GM12872 (cell line): ENCODE measurements at regions not wholly inside any gene's neighbourhood (a gene's known extent, or its start where the extent isn't known, plus 50 kb on each side); places are given as distances from the start of the nearest gene placed in this dataset.

Source experiments
- TF ChIP-seq, protein P1 (sequence below): IDR thresholded peaks from 3 replicates; pipeline ENCODE4 v1.5.1; 2011; ENCODE audit warnings: low read depth, mild to moderate bottlenecking, low read length, moderate library complexity; ENCODE audit not compliant: insufficient read depth

DNA sequence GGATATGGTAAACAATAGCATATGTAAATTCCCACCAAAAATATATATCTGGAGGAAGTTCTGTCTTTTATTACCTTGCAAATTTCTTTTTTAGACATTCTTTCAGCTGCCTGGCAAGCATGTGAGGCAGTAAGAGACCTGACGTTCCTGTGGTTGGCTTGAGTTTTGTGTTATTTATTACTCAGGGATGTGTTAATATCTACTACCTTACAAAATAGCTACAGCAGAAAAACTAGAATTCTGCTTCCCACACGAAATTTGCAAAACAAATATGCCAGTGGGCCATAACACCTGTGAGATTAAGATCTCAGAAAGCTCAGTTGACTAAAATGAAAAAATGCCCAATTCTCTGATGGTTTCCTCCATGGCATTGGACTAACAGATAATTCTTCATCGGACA is 274.2 kb downstream of the TMEM167A start:
- TF ChIP-seq, protein P1, sequence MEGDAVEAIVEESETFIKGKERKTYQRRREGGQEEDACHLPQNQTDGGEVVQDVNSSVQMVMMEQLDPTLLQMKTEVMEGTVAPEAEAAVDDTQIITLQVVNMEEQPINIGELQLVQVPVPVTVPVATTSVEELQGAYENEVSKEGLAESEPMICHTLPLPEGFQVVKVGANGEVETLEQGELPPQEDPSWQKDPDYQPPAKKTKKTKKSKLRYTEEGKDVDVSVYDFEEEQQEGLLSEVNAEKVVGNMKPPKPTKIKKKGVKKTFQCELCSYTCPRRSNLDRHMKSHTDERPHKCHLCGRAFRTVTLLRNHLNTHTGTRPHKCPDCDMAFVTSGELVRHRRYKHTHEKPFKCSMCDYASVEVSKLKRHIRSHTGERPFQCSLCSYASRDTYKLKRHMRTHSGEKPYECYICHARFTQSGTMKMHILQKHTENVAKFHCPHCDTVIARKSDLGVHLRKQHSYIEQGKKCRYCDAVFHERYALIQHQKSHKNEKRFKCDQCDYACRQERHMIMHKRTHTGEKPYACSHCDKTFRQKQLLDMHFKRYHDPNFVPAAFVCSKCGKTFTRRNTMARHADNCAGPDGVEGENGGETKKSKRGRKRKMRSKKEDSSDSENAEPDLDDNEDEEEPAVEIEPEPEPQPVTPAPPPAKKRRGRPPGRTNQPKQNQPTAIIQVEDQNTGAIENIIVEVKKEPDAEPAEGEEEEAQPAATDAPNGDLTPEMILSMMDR = no peak

DNA sequence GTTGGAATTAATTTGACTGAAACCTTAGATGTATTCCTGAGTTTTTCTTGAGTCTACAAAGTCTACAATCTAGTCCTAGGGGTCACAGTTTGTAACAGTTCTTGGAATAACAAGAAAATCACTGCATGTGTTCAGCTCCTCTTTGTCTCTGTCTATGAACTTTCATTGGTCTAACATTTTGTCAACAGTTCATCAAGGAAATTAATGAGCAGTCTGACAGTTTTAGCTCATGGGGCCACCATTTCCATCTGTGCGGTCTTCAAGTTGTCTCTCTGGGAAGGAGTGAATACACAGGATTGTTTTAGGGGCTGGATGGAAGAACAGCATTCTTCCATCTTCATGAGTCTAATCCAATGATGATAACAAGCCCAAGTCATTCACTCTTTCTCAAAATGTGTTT is 276.4 kb downstream of the TMEM167A start:
- TF ChIP-seq, protein P1 = no peak

DNA sequence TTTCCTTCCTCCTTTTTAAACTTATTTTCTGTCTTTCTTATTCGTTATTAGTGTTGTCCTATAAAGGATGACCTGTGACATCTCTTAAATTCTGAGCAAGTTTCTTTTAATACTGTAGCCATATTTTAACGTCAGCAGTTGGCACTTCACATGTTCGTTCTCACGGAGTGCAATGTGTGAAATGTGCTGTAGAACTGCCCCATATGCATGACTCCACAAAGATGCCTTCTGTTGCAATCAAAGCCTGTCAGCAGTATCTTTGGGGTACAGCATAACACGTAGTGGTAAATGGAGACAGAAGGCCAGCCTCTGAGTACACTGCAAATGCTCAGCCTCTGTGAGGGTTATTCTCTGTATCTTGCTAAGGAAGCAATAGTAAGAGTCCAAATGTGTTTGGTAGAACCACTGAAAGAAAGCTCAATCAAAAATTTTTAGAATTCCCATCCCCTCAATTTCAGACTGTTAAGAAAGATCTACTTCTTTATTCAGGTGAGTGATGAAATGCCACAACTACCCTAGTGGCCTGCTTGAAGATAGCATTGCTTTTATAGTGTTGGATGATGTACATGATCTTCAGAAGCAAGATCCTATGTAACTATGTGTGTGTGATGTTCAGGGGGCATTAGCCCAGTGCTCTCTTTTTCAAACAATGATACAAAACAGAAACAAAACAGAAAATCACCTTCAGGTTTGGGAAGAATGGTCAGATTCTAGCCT is 277.7 kb downstream of the TMEM167A start:
- TF ChIP-seq, protein P1 = peak; percentile 36; the same call in 2 of the 3 replicates

DNA sequence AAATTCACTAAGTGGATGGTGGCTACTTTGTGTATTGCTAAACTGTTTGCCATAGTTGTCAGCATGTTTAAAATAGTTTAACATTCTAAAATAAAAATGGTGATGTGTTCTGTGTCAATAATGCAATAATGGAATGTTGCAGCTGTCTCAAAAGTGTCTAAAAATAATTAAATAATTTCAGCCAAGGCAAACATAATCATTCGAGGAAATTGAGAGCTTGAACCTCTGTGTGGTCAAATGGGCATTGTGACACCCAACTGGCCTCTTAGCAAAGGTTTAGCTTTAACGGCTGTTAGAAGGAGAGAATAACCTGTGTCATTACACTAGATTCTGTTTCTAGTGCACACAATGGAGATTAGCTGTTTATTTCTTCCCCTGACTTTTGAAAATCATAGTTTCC is 278.5 kb downstream of the TMEM167A start:
- TF ChIP-seq, protein P1 = no peak

DNA sequence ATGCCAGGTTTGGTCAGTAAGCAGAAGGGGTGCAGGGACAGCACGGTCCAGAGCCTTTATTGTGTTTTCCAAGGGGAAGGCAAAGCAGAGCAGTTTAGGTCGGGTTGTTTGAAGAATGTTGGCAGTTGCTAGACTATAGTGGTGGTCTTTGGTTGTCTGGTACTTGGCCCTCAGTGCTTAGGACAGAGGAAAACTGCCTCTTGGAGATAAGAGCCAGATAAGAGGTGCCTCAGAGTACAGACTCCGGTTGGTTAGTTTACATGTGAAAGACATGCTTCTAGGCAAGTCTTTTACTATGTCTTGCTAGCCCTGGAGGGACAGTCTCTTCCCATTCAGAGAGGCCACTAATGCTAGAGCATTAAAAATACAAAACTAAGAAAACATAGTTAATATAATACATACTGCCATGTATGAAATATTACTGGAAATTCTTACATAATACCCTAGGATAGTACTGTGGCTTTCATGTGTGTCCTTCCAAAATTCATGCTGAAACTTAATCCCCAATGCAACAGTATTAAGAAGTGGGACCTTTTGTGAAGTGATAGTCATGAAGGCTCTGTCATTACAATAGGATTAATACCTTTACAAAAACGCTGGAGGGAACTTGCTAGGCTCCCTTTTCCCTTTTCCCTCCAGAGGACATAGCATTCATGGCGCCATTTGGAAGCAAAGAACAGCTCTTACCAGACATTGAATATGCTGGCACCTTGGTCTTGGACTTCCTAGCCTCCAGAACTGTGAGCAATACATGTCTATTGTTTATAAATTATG is 280.4 kb downstream of the TMEM167A start:
- TF ChIP-seq, protein P1 = no peak

DNA sequence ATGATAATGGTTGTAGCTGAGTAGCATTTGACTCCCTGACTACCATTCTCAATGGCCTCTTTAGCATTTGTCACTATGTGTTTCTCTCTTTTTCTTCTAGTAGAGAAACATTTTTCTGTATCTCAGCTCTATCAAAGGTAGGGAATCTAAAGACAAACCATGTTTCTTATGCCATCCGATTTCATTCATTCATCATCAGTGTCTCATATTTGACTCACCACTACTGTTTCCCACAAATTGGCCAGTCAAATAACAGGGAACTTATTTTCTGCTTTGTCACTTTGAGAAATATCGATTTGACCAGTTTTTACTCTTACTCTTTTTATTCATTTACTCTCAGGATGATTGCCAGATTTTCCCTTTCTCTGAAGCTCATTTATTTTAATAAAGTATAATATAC is 282.3 kb downstream of the TMEM167A start:
- TF ChIP-seq, protein P1 = no peak

DNA sequence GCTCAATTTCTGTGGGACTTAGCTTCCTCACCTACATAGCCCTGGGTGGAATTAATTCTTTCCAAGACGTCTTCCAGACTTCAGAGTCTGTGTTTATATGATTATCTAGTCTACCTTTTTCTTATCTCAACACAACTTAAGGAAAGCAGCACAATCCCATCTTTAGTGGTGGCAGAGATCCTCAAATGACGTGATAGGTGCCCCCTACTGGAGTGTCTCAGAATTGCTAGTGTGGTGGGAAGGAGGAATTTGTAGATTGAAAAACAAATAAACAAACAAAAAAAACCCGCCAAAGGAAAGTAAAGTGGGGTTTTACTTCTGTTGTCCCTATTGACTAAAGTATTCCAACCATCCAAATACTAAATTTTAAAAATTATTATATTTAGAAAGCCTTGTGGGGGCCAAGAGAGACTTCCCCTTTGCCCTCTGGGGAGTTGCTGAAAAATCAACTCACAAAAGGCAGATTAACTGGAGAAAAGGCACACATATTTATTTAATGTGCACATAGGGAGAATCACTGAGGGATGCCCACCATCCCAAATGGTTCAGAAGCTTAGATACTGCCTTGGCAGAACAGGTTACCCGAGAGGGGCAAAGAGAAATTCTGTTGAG is 283.3 kb downstream of the TMEM167A start:
- TF ChIP-seq, protein P1 = peak; percentile 59
